GM19455 (cell line): ENCODE measurements at regions not wholly inside any gene's neighbourhood (a gene's known extent, or its start where the extent isn't known, plus 50 kb on each side); places are given as distances from the start of the nearest gene placed in this dataset.
"Not testable (repeated sequence)": the region's sequence is repeated elsewhere in the genome, so short reads cannot be mapped to it uniquely, and the experiment has no call there.

Experiments
- ATAC-seq: cut with Tn5 transposase; IDR thresholded peaks from one replicate; pipeline ENCODE4 v1.9.1; 2021; ENCODE audit not compliant: unreplicated experiment

GRCh38 chr11:67805253-67806126 lies 131.1 kb upstream of the ALDH3B2 start:
- ATAC-seq = peak; percentile 95

DNA sequence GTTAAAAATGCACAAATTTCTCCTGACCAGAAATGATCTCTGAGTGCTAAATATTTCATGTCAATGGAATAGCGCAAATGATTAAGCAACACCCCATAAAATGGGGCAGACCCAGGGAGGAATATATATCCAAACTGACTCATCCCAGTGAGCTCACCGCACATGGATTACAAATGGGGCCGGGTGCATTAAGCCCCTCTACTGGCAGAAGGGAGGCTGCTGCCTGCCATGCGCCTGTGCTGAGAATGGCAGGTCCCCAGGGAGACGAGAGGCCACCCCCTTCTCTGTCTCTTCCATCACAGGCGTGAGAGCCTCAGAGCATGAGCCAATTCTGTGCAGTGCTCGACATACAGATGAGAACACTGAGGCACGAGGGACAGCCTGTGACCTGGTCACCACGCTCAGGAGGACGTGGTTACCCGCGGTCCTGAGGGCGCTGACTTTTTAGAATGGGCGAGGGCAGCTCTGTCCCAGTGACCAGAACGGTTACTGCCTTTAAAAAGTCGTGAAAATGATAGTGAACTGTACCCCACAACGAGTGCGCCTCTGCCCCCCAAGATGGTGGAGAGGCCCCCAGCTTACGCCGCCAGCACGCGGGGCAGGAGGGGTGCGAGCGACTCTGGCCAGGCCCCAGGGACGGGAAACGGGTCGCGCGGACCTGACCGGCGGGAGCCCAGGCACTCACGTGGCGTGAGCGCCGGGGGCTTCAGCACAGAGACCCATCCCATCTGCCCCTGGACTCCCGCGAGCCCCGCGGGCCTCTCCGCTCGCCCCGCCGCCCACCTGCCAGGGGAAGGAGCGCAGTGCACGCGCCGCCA lies 130.2 kb upstream of the ALDH3B2 start:
- ATAC-seq = not testable (repeated sequence)

- not testable (repeated sequence) for ATAC-seq
These were observed 129.1 kb upstream of the ALDH3B2 start for GRCh38 chr11:67803519-67803918.

DNA sequence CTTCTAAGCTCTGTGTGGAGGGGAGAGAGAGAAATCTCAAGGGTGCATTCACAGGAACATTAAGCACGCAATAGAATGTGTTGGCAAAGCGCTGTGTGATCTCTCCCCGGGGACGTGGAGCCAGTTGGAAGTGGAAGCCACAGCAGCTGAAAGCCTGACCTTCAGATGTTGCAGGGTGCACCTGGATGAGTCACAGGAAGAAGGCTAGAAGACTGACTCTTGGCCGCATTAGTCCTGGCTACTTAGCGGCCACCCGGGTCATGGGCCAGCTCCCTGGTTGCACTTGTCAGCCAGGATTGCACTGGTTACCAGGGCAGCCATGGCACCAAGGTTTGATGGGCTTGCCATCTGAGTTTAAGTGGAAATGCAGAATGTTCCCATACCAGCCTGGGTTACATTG lies 128.6 kb upstream of the ALDH3B2 start:
- not testable (repeated sequence) for ATAC-seq

DNA sequence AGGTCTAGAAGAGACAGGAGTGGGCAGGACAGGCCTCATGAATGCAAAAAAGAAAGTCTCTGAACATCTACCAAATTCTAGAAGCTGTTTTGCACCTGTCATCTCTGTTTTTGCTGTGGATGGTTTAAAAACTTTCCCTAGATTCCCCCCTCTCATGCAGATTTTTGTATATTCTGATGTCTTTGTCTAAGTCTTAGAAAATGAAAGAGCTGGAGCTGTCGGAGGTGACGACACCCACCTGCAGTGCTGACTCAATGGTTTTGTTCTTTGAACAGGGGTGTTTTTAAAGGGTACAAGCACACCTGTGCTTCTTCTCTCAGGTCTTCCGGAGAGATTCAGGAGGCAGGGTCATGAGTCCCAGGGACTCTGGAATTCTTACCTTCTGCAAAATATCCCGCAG lies 128.2 kb upstream of the ALDH3B2 start:
- ATAC-seq = not testable (repeated sequence)

DNA sequence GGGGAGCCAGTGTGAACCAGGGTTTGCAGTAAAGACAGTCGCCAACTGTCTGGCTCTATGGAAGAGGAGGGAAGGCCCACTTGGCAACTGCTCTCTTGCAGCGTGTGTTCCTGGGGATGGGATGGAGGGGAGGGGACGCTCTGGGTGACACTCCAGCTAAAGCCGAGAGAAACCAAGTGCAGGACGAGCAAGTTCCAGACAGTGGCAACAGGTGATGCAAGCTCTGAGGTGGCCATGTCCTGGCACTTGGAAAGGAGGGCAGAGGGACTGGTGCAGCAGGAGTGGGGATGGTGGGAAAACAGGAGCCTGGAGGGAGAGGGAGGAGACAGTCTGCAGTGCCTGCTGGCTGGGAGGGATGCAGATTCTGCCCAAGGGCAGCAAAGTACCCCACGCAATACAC lies 127.0 kb upstream of the ALDH3B2 start:
- not testable (repeated sequence) for ATAC-seq

DNA sequence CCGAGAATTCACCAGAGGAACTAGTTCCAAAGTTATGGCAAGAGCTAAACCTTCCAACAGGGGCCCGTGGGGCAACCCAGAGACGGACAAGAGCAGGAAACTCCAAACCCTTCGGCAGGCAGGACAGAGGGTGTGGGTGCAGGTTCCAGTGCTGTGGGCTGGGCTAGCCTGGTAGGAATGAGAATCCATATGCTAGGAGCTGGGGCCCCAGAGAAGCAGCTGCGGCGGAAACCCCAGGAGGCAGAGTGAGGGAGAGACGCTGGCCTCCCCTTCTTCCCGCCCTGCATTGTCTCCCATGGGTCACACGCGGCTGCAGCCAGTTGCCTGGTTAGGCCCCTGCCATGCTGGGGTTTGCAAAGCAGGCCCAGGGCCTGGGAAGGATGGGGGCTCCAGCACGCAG lies 126.2 kb upstream of the ALDH3B2 start:
- not testable (repeated sequence) for ATAC-seq

DNA sequence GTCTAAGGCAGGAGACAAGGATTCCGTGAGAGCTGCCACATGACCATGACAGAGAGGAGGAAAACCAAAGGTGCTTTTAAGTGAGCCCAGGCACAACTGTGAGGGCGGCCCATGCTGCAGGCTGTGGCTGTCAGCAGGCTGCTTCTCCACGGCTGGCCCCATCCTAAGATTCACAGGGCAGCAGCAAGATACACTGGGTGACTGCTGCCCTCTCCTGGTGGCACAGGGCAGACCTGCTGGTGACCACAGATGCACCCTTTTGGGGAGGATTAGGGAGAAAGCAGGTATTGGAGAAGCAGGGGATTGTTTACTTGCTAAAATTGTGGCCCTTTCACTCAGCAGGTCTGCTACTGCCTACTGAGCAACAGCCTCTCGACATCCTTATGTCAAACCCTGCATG lies 125.4 kb upstream of the ALDH3B2 start:
- ATAC-seq = not testable (repeated sequence)

DNA sequence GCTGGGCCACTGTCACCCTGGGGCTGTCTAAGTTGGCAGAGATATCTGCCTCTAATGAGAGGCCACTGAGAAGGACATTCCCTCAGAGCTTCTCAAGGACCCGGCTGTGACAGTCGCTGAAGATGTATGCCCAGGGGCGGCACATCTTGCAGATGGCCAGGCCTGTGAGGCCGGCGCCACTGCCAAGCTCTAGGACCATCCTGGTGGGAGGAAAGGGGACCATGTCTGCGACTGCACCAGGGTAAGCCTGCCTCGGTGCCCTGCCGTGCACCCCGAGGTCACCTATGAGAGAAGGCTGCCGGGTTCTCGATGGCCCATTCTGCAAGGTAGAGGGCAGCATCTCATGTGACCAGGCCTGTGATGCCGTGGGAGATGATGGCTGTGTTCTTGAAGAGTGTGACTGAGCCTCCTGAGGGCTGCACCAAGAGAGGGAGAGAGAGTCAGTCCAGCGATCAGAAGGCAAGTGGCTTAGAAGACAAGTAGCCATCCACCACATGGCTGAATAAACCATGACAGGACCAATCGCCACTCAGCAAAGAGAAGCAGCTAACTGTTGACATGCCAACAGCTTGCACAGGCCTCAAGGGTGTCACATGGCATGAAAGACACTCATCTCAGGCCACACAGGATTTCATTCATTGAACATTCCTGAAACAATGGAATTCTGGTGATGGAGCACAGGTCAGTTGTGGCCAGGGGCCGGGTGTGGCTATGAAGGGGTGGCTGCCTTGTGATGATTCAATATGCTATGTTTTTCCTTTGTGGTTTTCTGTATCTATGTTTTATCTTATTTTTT lies 123.5 kb upstream of the ALDH3B2 start:
- not testable (repeated sequence) for ATAC-seq

GRCh38 chr11:67795746-67796145 lies 121.3 kb upstream of the ALDH3B2 start:
- ATAC-seq = no peak

GRCh38 chr11:67793750-67794149 lies 119.3 kb upstream of the ALDH3B2 start:
- not testable (repeated sequence) for ATAC-seq

GRCh38 chr11:67792273-67792990 lies 118.0 kb upstream of the ALDH3B2 start:
- not testable (repeated sequence) for ATAC-seq

- not testable (repeated sequence) for ATAC-seq
These were observed 117.3 kb upstream of the ALDH3B2 start for GRCh38 chr11:67791598-67792170.

DNA sequence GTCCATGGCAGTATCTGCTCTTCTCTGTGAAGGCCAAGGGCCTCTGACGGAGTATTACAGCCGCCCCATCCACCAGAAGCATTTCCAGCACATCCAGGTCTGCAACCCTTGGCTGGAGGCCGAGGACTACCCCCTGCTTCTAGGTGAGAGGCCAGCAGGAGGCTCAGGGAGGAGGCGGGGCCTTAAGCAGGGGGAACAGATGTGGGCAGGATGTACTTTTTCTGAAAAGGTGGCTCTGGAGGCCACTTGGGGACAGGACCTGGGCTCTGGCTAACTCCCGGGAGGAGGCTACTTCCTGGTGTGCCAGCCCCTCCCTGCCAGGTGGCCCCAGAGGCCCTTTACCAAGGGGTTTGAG lies 113.9 kb upstream of the ALDH3B2 start:
- not testable (repeated sequence) for ATAC-seq

- ATAC-seq = not testable (repeated sequence)
These were observed 113.4 kb upstream of the ALDH3B2 start for GRCh38 chr11:67787681-67788340.

DNA sequence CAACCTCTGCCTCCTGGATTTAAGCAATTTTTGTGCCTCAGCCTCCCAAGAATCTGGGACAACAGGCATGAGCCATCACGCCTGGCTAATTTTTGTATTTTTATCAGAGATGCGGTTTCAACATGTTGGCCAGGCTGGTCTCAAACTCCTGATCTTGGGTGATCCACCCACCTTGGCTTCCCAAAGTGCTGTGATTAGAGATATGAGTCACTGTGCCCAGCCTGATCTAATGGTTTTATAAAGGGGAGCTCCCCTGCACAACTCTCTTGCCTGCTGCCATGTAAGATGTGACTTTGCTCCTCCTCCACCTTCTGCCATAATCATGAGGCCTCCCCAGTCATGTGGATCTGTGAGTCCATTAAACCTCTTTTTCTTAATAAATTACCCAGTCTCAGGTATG lies 107.5 kb upstream of the ALDH3B2 start:
- not testable (repeated sequence) for ATAC-seq

GRCh38 chr11:67781506-67781905 lies 107.1 kb upstream of the ALDH3B2 start:
- not testable (repeated sequence) for ATAC-seq

GRCh38 chr11:67780056-67780455 lies 105.6 kb upstream of the ALDH3B2 start:
- ATAC-seq = no peak

DNA sequence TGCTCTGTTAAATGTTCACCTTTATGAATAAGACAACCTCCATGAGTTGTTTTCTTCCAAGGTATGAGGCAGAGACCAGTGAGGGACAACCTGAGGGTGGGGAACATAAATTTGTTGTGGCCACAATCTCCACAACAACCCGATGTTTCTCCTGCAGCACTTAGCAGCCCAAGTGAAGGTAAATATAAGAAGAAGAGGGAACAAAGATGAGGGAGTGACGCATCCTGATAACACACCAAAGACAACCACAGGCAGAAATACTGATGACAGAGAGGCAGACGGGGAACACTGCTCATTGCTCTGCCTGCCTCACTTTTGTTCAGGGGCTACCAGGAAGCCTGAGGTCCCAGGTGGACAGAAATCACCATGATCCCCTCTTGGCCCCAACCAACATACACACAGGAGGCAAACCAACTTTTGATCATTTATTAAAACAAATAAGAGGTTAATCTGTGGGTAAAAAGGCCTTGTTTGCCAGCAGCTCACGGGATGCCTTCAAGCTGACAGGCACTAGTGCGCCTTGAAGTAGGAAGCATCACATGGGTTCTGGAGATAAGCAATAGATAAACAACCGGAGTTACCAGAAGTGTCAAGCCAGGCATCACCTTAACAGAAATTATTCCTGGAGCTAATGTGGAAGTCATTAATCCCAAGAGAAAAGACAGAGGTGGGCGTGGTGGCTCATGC lies 104.9 kb upstream of the ALDH3B2 start:
- not testable (repeated sequence) for ATAC-seq
